HepG2 (cell line): ENCODE measurements at regions not wholly inside any gene's neighbourhood (a gene's known extent, or its start where the extent isn't known, plus 50 kb on each side); places are given as distances from the start of the nearest gene placed in this dataset.

Experiments
- ATAC-seq: fragments of 200-7000 bp; cut with Tn5 transposase; 3 replicates; pipeline ENCODE4 v1.9.1; 2020; ENCODE audit warnings: mild to moderate bottlenecking, moderate library complexity
- BruUV-seq: library from RNA; stranded (reverse); fragments of 400-500 nt; replicated peaks from 2 replicates; lab custom pipeline; 2021; lab: Mats Ljungman, UMichigan
- CTCF ChIA-PET: fragments of 300-600 bp; formaldehyde crosslinking; extraction: SDS; loops from one replicate; lab custom pipeline; 2021; ENCODE audit warnings: low total read pairs, inconsistent platforms, low intra/inter-chr PET ratio; lab: Yijun Ruan, JAX
- POLR2A ChIA-PET: fragments of 350-600 bp; sonication (Branson Sonifier 250); formaldehyde crosslinking; loops from one replicate; lab custom pipeline; 2020; ENCODE audit warnings: antibody characterized with exemption, inconsistent platforms; lab: Yijun Ruan, JAX
- DNase-seq: peaks from one replicate; pipeline ENCODE4 v3.0.0-alpha.2; 2015; ENCODE audit warnings: low spot score
- FAIRE-seq: peaks from 3 replicates; lab custom pipeline; 2011; peaks lifted over from hg19 to GRCh38; lab: Jason Lieb, UNC
- H2AFZ ChIP-seq: one replicate; pipeline ENCODE4 v1.6.1; 2011; ENCODE audit warnings: low read length, inconsistent platforms
- H3K27ac ChIP-seq: fragments of 300-600 bp; 3 replicates; pipeline ENCODE4 v1.8.0; 2011; ENCODE audit warnings: mixed run types, mild to moderate bottlenecking, mixed read lengths, low read length, inconsistent platforms; ENCODE audit not compliant: insufficient read depth; ENCODE audit errors: extremely low read length
- H3K27me3 ChIP-seq, 2 experiments: fragments of 200-600 bp in 1 of 2; 2 replicates in 1 of 2; 3 replicates in 1 of 2; pipeline versions ENCODE4 v1.6.0 to v1.8.0; 2011; ENCODE audit warnings: low read length in 2 of 2, mild to moderate bottlenecking in 2 of 2, moderate library complexity in 2 of 2, inconsistent platforms in 1 of 2; ENCODE audit not compliant: insufficient read depth in 2 of 2, control insufficient read depth in 1 of 2
- H3K36me3 ChIP-seq, 2 experiments: fragments of 200-600 bp in 1 of 2; replicated peaks in 1 of 2; 2 replicates in 1 of 2; 3 replicates in 1 of 2; pipeline versions ENCODE4 v1.5.1 to v1.8.0; 2011; ENCODE audit warnings: low read length in 2 of 2, inconsistent platforms in 1 of 2; ENCODE audit not compliant: insufficient read depth in 2 of 2, control insufficient read depth in 1 of 2
- H3K4me1 ChIP-seq: 2 replicates; pipeline ENCODE4 v1.5.1; 2012; ENCODE audit warnings: low read length, inconsistent platforms; ENCODE audit not compliant: insufficient read depth
- H3K4me2 ChIP-seq: 2 replicates; pipeline ENCODE4 v1.6.0; 2011; ENCODE audit warnings: low read depth, low read length, inconsistent platforms
- H3K4me3 ChIP-seq, 3 experiments: fragments of 200-600 bp in 1 of 3; sonication (generic), shearing (Covaris generic) in 1 of 3; replicated peaks in 1 of 3; 2 replicates each; pipeline ENCODE4 v1.5.1; 2011 to 2016; ENCODE audit warnings: low read length in 3 of 3, inconsistent platforms in 2 of 3, low read depth in 2 of 3, mild to moderate bottlenecking in 2 of 3, control low read depth in 1 of 3, mixed read lengths in 1 of 3; ENCODE audit not compliant: insufficient read depth in 1 of 3
- H3K79me2 ChIP-seq: one replicate; pipeline ENCODE4 v1.6.1; 2011; ENCODE audit warnings: low read length, inconsistent platforms; ENCODE audit not compliant: insufficient read depth
- H3K9ac ChIP-seq: 2 replicates; pipeline ENCODE4 v1.6.0; 2011; ENCODE audit warnings: mild to moderate bottlenecking, low read depth, low read length, inconsistent platforms; ENCODE audit not compliant: insufficient read depth
- H3K9me3 ChIP-seq: 2 replicates; pipeline ENCODE4 v1.5.1; 2012; ENCODE audit warnings: mild to moderate bottlenecking, low read length
- H4K20me1 ChIP-seq: 2 replicates; pipeline ENCODE4 v1.6.0; 2011; ENCODE audit warnings: inconsistent platforms, mild to moderate bottlenecking, low read length, moderate library complexity; ENCODE audit not compliant: insufficient read depth
- ARHGAP35 ChIP-seq: sonication (generic); formaldehyde crosslinking; IDR thresholded peaks from 2 replicates; pipeline ENCODE4 v1.9.0; 2022; ENCODE audit warnings: mild to moderate bottlenecking, inconsistent platforms, moderate library complexity, missing genetic modification reagents, borderline replicate concordance
- CC2D1A ChIP-seq: sonication (generic); formaldehyde crosslinking; IDR thresholded peaks from 2 replicates; pipeline ENCODE4 v1.8.1; 2023; ENCODE audit warnings: mild to moderate bottlenecking, missing genetic modification reagents
- HMG20A ChIP-seq: IDR thresholded peaks from 2 replicates; pipeline ENCODE4 v1.6.1; 2016; ENCODE audit warnings: borderline replicate concordance
- NFYC ChIP-seq: IDR thresholded peaks from 2 replicates; pipeline ENCODE4 v1.6.1; 2016; ENCODE audit warnings: missing genetic modification reagents, missing compliant biosample characterization
- POLR2AphosphoS5 ChIP-seq: IDR thresholded peaks from 2 replicates; pipeline ENCODE4 v1.6.1; 2012; ENCODE audit warnings: low read depth, low read length
- PRMT3 ChIP-seq: sonication (generic); formaldehyde crosslinking; IDR thresholded peaks from 2 replicates; pipeline ENCODE4 v1.8.1; 2022; ENCODE audit warnings: low read depth, mild to moderate bottlenecking, moderate library complexity, missing genetic modification reagents, borderline replicate concordance
- SNAPC2 ChIP-seq: sonication (generic); formaldehyde crosslinking; IDR thresholded peaks from 2 replicates; pipeline ENCODE4 v1.8.1; 2022; ENCODE audit warnings: mild to moderate bottlenecking, missing genetic modification reagents
- SPEN ChIP-seq: sonication (generic); formaldehyde crosslinking; IDR thresholded peaks from 2 replicates; pipeline ENCODE4 v1.5.1; 2020; ENCODE audit warnings: low read depth, mild to moderate bottlenecking, missing genetic modification reagents
- U2AF2 ChIP-seq: fragments of 200-400 bp; formaldehyde crosslinking; IDR thresholded peaks from 2 replicates; pipeline ENCODE4 v1.6.1; 2017; ENCODE audit warnings: low read depth, mild to moderate bottlenecking, low read length
- ZNF530 ChIP-seq: sonication (generic); formaldehyde crosslinking; IDR thresholded peaks from 2 replicates; pipeline ENCODE4 v1.5.0; 2020; ENCODE audit warnings: low read depth, mild to moderate bottlenecking, missing genetic modification reagents
- ZNF567 ChIP-seq: sonication (generic); formaldehyde crosslinking; IDR thresholded peaks from 2 replicates; pipeline ENCODE4 v1.8.1; 2023; ENCODE audit warnings: mild to moderate bottlenecking, missing genetic modification reagents, borderline replicate concordance
- ZNF605 ChIP-seq: sonication (generic); formaldehyde crosslinking; IDR thresholded peaks from 2 replicates; pipeline ENCODE4 v1.8.0; 2022; ENCODE audit warnings: mild to moderate bottlenecking, missing genetic modification reagents
- in situ Hi-C: cut with HindIII; loops from 2 replicates; pipeline ENCODE4 v1.10.0; 2017; ENCODE audit warnings: low pct_unique_long_range_greater_than_20kb; ENCODE audit not compliant: extremely low pct_ligation_motif_present
- intact Hi-C: fragments of 100-400 bp; cut with micrococcal nuclease; formaldehyde crosslinking; loops from one replicate; pipeline ENCODE4 v1.10.0; 2022; ENCODE audit not compliant: unreplicated experiment
- TF ChIP-seq, protein P1 (sequence below): sonication (generic); formaldehyde crosslinking; conservative IDR thresholded peaks from 2 replicates; pipeline ENCODE4 v1.8.0; 2022; ENCODE audit warnings: missing genetic modification reagents

DNA sequence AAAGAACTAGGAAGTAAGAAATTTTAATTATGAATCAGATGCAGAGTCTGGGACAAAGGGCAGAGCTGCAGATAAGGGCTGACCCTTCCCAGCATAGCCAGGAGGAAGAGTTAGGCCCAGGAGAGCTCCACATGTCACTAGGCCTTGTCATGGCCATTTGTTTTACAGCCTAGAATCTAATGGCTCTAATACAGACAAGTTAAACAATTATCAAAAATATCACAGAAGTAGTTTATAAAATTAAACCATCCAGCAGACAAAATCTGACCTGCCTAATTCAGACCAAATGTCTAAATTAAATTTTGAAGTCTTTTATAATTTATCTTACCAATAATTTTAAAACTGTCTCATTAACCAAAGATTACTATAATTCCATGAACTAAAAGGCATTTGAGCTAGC is 1369.5 kb downstream of the CDH11 start:
- intact Hi-C loops, result no loop called here
- no peaks in the 10 kb centered on the region for H3K27me3 ChIP-seq
- H3K4me1 ChIP-seq, result no peaks in the 10 kb centered on the region
- H3K4me3 ChIP-seq, result no peak overlapping the region
- no peak overlapping the region for H2AFZ ChIP-seq
- no peak for ATAC-seq
- ChIA-PET CTCF (no interaction called here), POLR2A (no interaction called here)
- no peaks in the 10 kb centered on the region for H3K36me3 ChIP-seq
- no peak overlapping the region for H3K4me2 ChIP-seq
- no peak overlapping the region for H3K27ac ChIP-seq
- FAIRE-seq, result no peak
- H4K20me1 ChIP-seq, result no peaks in the 10 kb centered on the region
- peaks cover 74% of the 10 kb centered on the region for H3K9me3 ChIP-seq
- TF ChIP-seq ZNF605 (CRISPR knock-in tag) (no peak), ZNF567 (CRISPR knock-in tag) (no peak), SNAPC2 (CRISPR knock-in tag) (no peak), POLR2AphosphoS5 (no peak), SPEN (CRISPR knock-in tag) (no peak), NFYC (CRISPR knock-in tag) (no peak)
- TF ChIP-seq, protein P1, sequence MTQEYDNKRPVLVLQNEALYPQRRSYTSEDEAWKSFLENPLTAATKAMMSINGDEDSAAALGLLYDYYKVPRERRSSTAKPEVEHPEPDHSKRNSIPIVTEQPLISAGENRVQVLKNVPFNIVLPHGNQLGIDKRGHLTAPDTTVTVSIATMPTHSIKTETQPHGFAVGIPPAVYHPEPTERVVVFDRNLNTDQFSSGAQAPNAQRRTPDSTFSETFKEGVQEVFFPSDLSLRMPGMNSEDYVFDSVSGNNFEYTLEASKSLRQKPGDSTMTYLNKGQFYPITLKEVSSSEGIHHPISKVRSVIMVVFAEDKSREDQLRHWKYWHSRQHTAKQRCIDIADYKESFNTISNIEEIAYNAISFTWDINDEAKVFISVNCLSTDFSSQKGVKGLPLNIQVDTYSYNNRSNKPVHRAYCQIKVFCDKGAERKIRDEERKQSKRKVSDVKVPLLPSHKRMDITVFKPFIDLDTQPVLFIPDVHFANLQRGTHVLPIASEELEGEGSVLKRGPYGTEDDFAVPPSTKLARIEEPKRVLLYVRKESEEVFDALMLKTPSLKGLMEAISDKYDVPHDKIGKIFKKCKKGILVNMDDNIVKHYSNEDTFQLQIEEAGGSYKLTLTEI (CRISPR knock-in tag), result no peak
- TF ChIP-seq, all 625 proteins: peak for 0
- no TSS peak for BruUV-seq
- H3K79me2 ChIP-seq, result no peaks in the 10 kb centered on the region
- in situ Hi-C loops, result no loop called here
- no peak overlapping the region for H3K9ac ChIP-seq
- no peak for DNase-seq

DNA sequence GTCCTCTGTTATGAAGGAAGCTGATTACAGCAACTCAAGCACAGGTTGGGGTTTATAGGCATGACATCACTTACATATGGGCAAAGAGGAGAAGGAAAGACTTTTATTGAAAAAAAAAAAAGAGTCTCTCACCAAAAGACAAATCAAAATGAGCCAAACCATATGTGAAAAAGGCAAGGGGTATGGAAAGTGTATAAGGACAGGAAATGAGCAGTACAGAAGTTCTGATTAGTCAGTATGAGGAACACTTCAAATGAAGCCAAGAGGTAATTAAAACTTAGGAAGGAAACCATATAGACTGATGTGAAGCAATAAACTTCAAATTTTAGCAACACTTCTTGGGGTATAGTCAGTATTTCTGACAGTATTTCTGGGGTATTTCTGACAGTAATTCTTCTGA is 1372.6 kb downstream of the CDH11 start:
- no peak for FAIRE-seq
- intact Hi-C loops (no loop called here), in situ Hi-C loops (no loop called here)
- TF ChIP-seq U2AF2, result no peak
- TF ChIP-seq ARHGAP35, result no peak
- TF ChIP-seq CC2D1A, result no peak
- no peak for TF ChIP-seq ZNF530
- TF ChIP-seq PRMT3 (CRISPR knock-in tag), result no peak
- no peak for TF ChIP-seq HMG20A (CRISPR knock-in tag)
- no peak overlapping the region for H3K27ac ChIP-seq
- H2AFZ ChIP-seq, result no peak overlapping the region
- H3K4me3 ChIP-seq, result no peak overlapping the region
- no peak overlapping the region for H3K4me2 ChIP-seq
- no peak for ATAC-seq
- H3K9ac ChIP-seq, result no peak overlapping the region
- CTCF ChIA-PET, result no interaction called here
- DNase-seq, result no peak
- H4K20me1 ChIP-seq, result no peaks in the 10 kb centered on the region
- H3K79me2 ChIP-seq, result no peaks in the 10 kb centered on the region
- no peaks in the 10 kb centered on the region for H3K4me1 ChIP-seq
- peaks cover 68% of the 10 kb centered on the region for H3K9me3 ChIP-seq
- POLR2A ChIA-PET, result no interaction called here
- no peaks in the 10 kb centered on the region for H3K27me3 ChIP-seq
- no TSS peak for BruUV-seq
- no peaks in the 10 kb centered on the region for H3K36me3 ChIP-seq
